Smooth muscle cell (in vitro differentiated cells): ENCODE measurements at regions not wholly inside any gene's neighbourhood (a gene's known extent, or its start where the extent isn't known, plus 50 kb on each side); places are given as distances from the start of the nearest gene placed in this dataset.
A peak's percentile ranks its signal among the peaks of the same experiment; 100 is the strongest.

Experiments
- DNase-seq: peaks from one replicate; lab custom pipeline; 2025; ENCODE audit not compliant: unreplicated experiment; lab: John Stamatoyannopoulos, UW
- H2AFZ ChIP-seq: fragments of 200-600 bp; sonication (generic); 2 replicates; pipeline ENCODE4 v1.6.0; 2016; ENCODE audit warnings: antibody characterized with exemption, low read depth, mild to moderate bottlenecking
- H3F3A ChIP-seq: fragments of 200-600 bp; sonication (generic); 2 replicates; pipeline ENCODE4 v1.6.0; 2017; ENCODE audit warnings: antibody characterized with exemption, low read depth
- H3K27ac ChIP-seq: fragments of 200-600 bp; sonication (generic); 2 replicates; pipeline ENCODE4 v1.5.1; 2016; ENCODE audit warnings: low read depth, mild to moderate bottlenecking
- H3K27me3 ChIP-seq: fragments of 200-600 bp; sonication (generic); 2 replicates; pipeline ENCODE4 v1.6.1; 2016; ENCODE audit warnings: low read depth, mild to moderate bottlenecking
- H3K36me3 ChIP-seq: fragments of 200-600 bp; sonication (generic); 2 replicates; pipeline ENCODE4 v1.5.1; 2016; ENCODE audit warnings: low read depth
- H3K4me1 ChIP-seq: fragments of 200-600 bp; sonication (generic); 2 replicates; pipeline ENCODE4 v1.5.1; 2016; ENCODE audit warnings: low read depth
- H3K4me2 ChIP-seq: fragments of 200-600 bp; sonication (generic); 2 replicates; pipeline ENCODE4 v1.6.0; 2016; ENCODE audit warnings: mild to moderate bottlenecking
- H3K4me3 ChIP-seq: fragments of 200-600 bp; sonication (generic); 2 replicates; pipeline ENCODE4 v1.5.1; 2016; ENCODE audit warnings: mild to moderate bottlenecking
- H3K79me2 ChIP-seq: fragments of 200-600 bp; sonication (generic); 2 replicates; pipeline ENCODE4 v1.6.0; 2016; ENCODE audit warnings: low read depth, mild to moderate bottlenecking
- H3K9ac ChIP-seq: fragments of 200-600 bp; sonication (generic); 2 replicates; pipeline ENCODE4 v1.6.0; 2016; ENCODE audit warnings: low read depth
- H3K9me3 ChIP-seq: fragments of 200-600 bp; sonication (generic); replicated peaks from 2 replicates; pipeline ENCODE4 v1.5.1; 2016; ENCODE audit warnings: low read depth
- H4K20me1 ChIP-seq: fragments of 200-600 bp; sonication (generic); 2 replicates; pipeline ENCODE4 v1.6.0; 2016; ENCODE audit warnings: low read depth
- WGBS: methylation state at CpG from one replicate; pipeline ENCODE4 v1.1.7; 2016; ENCODE audit warnings: low lambda C conversion rate; 5-methylcytosine and 5-hydroxymethylcytosine counted together
- TF ChIP-seq, protein P1 (sequence below): fragments of 200-600 bp; sonication (generic); IDR thresholded peaks from 2 replicates; pipeline ENCODE4 v1.5.1; 2017; ENCODE audit warnings: borderline replicate concordance, mild to moderate bottlenecking, antibody characterized with exemption; ENCODE audit not compliant: insufficient read depth, poor library complexity, severe bottlenecking

- H3K4me1 ChIP-seq: no peaks in the 10 kb centered on the region
- no peak overlapping the region for H3K27ac ChIP-seq
- 82% methylated on average over 1 of the region's 1 CpG for WGBS
- no peaks in the 10 kb centered on the region for H3K36me3 ChIP-seq
- H3K9ac ChIP-seq: no peak overlapping the region
- no peak overlapping the region for H2AFZ ChIP-seq
- peaks cover 4% of the 10 kb centered on the region for H3K27me3 ChIP-seq
- H3K4me2 ChIP-seq: no peak overlapping the region
- H4K20me1 ChIP-seq: no peaks in the 10 kb centered on the region
- no peaks in the 10 kb centered on the region for H3F3A ChIP-seq
- no peak for DNase-seq
- TF ChIP-seq, protein P1, sequence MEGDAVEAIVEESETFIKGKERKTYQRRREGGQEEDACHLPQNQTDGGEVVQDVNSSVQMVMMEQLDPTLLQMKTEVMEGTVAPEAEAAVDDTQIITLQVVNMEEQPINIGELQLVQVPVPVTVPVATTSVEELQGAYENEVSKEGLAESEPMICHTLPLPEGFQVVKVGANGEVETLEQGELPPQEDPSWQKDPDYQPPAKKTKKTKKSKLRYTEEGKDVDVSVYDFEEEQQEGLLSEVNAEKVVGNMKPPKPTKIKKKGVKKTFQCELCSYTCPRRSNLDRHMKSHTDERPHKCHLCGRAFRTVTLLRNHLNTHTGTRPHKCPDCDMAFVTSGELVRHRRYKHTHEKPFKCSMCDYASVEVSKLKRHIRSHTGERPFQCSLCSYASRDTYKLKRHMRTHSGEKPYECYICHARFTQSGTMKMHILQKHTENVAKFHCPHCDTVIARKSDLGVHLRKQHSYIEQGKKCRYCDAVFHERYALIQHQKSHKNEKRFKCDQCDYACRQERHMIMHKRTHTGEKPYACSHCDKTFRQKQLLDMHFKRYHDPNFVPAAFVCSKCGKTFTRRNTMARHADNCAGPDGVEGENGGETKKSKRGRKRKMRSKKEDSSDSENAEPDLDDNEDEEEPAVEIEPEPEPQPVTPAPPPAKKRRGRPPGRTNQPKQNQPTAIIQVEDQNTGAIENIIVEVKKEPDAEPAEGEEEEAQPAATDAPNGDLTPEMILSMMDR: no peak
- no peaks in the 10 kb centered on the region for H3K79me2 ChIP-seq
- no peaks in the 10 kb centered on the region for H3K9me3 ChIP-seq
- no peak overlapping the region for H3K4me3 ChIP-seq
These were observed 1518.2 kb upstream of the PCDH20 start for GRCh38 chr13:62933809-62934208.

DNA sequence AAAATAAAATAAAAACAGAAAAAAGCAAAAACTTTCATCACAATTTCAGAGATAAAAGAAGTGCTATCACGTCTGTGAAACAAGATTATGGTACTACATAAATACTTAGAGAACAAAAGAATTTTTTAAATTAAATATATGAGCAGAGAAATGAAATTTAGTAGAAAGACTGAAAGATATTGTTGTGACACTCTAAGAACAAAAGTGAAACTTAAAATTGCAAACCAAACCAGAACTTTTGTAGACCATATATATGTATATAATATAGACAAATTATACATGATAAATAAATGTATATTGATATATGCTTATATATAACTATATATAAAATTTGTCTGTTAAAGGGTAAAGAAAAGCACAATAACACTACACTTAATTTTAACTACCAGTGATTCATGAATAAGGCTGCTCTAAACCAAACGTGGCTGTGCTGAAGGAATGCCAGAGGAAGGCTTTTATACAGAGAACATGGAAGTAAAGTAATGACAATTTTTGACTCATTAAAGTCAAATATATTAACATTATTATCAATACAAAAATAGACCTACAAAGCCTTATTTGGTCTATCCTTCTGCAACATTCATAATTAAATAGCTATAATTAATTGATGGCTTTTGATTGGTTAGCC, 1516.7 kb upstream of the PCDH20 start:
- H3K4me1 ChIP-seq: no peaks in the 10 kb centered on the region
- H3K36me3 ChIP-seq: no peaks in the 10 kb centered on the region
- no peak for DNase-seq
- no peak overlapping the region for H2AFZ ChIP-seq
- H3K4me2 ChIP-seq: peak overlapping the region; percentile 71
- H3K27ac ChIP-seq: peak overlapping the region; percentile 46
- TF ChIP-seq, protein P1: no peak
- H4K20me1 ChIP-seq: no peaks in the 10 kb centered on the region
- H3K4me3 ChIP-seq: peak overlapping the region; percentile 12
- 42% methylated on average over 2 of the region's 2 CpGs for WGBS
- H3F3A ChIP-seq: no peaks in the 10 kb centered on the region
- H3K27me3 ChIP-seq: peaks cover 4% of the 10 kb centered on the region
- H3K9me3 ChIP-seq: no peaks in the 10 kb centered on the region
- no peaks in the 10 kb centered on the region for H3K79me2 ChIP-seq
- no peak overlapping the region for H3K9ac ChIP-seq

GRCh38 chr13:62931853-62932252, 1516.2 kb upstream of the PCDH20 start:
- Histone ChIP-seq H3K27me3 (peaks cover 4% of the 10 kb centered on the region), H3K4me3 (peak overlapping the region; percentile 12), H3F3A (no peaks in the 10 kb centered on the region), H3K4me1 (no peaks in the 10 kb centered on the region), H4K20me1 (no peaks in the 10 kb centered on the region), H3K9ac (no peak overlapping the region), H3K4me2 (peak overlapping the region; percentile 71), H3K36me3 (no peaks in the 10 kb centered on the region), H3K9me3 (no peaks in the 10 kb centered on the region), H2AFZ (no peak overlapping the region), H3K27ac (peak overlapping the region; percentile 46), H3K79me2 (no peaks in the 10 kb centered on the region)
- DNase-seq: no peak
- TF ChIP-seq, protein P1: no peak
- 58% methylated on average over 1 of the region's 1 CpG for WGBS

DNA sequence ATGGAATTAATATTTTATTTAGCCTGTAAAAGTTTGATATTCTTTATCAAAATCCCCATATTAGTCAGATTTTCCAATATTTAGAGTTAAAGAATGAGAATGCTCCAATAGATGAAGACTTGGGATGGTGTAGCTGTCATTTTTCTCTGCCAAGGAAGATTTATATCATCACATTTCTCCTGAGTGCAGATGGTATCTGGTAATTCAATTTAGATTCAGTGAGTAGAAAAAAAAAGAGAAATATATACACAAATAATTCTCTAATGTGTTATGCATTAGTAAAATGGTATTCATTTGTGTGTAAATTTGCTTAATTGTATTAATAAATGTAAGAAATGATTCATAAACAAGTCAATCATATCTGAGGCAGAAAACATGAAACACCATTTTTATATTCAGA, 1508.7 kb upstream of the PCDH20 start:
- H3K4me1 ChIP-seq: no peaks in the 10 kb centered on the region
- H3K4me3 ChIP-seq: no peak overlapping the region
- H3K4me2 ChIP-seq: no peak overlapping the region
- H4K20me1 ChIP-seq: no peaks in the 10 kb centered on the region
- H3K9ac ChIP-seq: no peak overlapping the region
- TF ChIP-seq, protein P1: no peak
- no peaks in the 10 kb centered on the region for H3K27me3 ChIP-seq
- H2AFZ ChIP-seq: no peak overlapping the region
- H3K27ac ChIP-seq: no peak overlapping the region
- no peaks in the 10 kb centered on the region for H3K79me2 ChIP-seq
- no peak for DNase-seq
- H3K36me3 ChIP-seq: no peaks in the 10 kb centered on the region
- H3F3A ChIP-seq: no peaks in the 10 kb centered on the region
- H3K9me3 ChIP-seq: no peaks in the 10 kb centered on the region
